Bronchial epithelial cell (primary cell): ENCODE measurements at regions not wholly inside any gene's neighbourhood (a gene's known extent, or its start where the extent isn't known, plus 50 kb on each side); places are given as distances from the start of the nearest gene placed in this dataset.

ENCODE experiments used
- DNase-seq: peaks from one replicate; pipeline ENCODE4 v3.0.0-alpha.2; 2010; ENCODE audit warnings: low read depth
- FAIRE-seq: peaks from 2 replicates; lab custom pipeline; 2011; peaks lifted over from hg19 to GRCh38; lab: Jason Lieb, UNC
- H3K27me3 ChIP-seq: 2 replicates; pipeline ENCODE4 v1.5.1; 2011; ENCODE audit warnings: low read length; ENCODE audit not compliant: control insufficient read depth, insufficient read depth
- H3K36me3 ChIP-seq: 2 replicates; pipeline ENCODE4 v1.5.1; 2011; ENCODE audit warnings: low read length; ENCODE audit not compliant: control insufficient read depth, insufficient read depth
- H3K4me3 ChIP-seq: 2 replicates; pipeline ENCODE4 v1.5.1; 2011; ENCODE audit warnings: mild to moderate bottlenecking, low read depth, low read length, control low read depth
- CTCF ChIP-seq: IDR thresholded peaks from 2 replicates; pipeline ENCODE4 v1.5.1; 2011; ENCODE audit warnings: mild to moderate bottlenecking, moderate library complexity, low read length, control low read depth, inconsistent platforms; ENCODE audit not compliant: insufficient read depth, severe bottlenecking

GRCh38 chr18:34965108-34965507 lies 76.1 kb upstream of the MAPRE2 start:
- Histone ChIP-seq H3K36me3 (no peaks in the 10 kb centered on the region), H3K27me3 (peaks cover 1% of the 10 kb centered on the region), H3K4me3 (no peak overlapping the region)
- no peak for DNase-seq
- no peak for TF ChIP-seq CTCF
- no peak for FAIRE-seq

GRCh38 chr18:34965566-34965965 lies 75.6 kb upstream of the MAPRE2 start:
- Histone ChIP-seq H3K36me3 (no peaks in the 10 kb centered on the region), H3K27me3 (peaks cover 1% of the 10 kb centered on the region), H3K4me3 (no peak overlapping the region)
- DNase-seq (no peak), FAIRE-seq (no peak)
- TF ChIP-seq CTCF, result no peak

- FAIRE-seq, result no peak
- Histone ChIP-seq H3K27me3 (peaks cover under 1% of the 10 kb centered on the region), H3K4me3 (no peak overlapping the region), H3K36me3 (no peaks in the 10 kb centered on the region)
- peak; percentile 19 for DNase-seq
- TF ChIP-seq CTCF, result no peak
These were observed 71.1 kb upstream of the MAPRE2 start for GRCh38 chr18:34970106-34970505.

GRCh38 chr18:34971313-34971712 lies 69.9 kb upstream of the MAPRE2 start:
- FAIRE-seq, result no peak
- Histone ChIP-seq H3K27me3 (peaks cover 10% of the 10 kb centered on the region), H3K36me3 (no peaks in the 10 kb centered on the region), H3K4me3 (no peak overlapping the region)
- DNase-seq, result peak; percentile 80
- no peak for TF ChIP-seq CTCF

- DNase-seq (no peak), FAIRE-seq (no peak)
- no peak for TF ChIP-seq CTCF
- Histone ChIP-seq H3K27me3 (peaks cover 25% of the 10 kb centered on the region), H3K36me3 (no peaks in the 10 kb centered on the region), H3K4me3 (no peak overlapping the region)
These were observed 68.3 kb upstream of the MAPRE2 start for GRCh38 chr18:34972765-34973414.

- TF ChIP-seq CTCF, result no peak
- H3K4me3 ChIP-seq, result no peak overlapping the region
These were observed 65.1 kb upstream of the MAPRE2 start for GRCh38 chr18:34976123-34976522.

More at GRCh38 chr18:34976123-34976522, 65.1 kb upstream of the MAPRE2 start:
- DNase-seq (no peak), FAIRE-seq (no peak)
- Histone ChIP-seq H3K27me3 (peaks cover 26% of the 10 kb centered on the region), H3K36me3 (no peaks in the 10 kb centered on the region)
